OCI-LY1 (cell line): ENCODE measurements at regions not wholly inside any gene's neighbourhood (a gene's known extent, or its start where the extent isn't known, plus 50 kb on each side); places are given as distances from the start of the nearest gene placed in this dataset.

ENCODE experiments used
- H2AFZ ChIP-seq: fragments of 200-600 bp; sonication (generic), shearing (Covaris generic); 2 replicates; pipeline ENCODE4 v1.6.0; 2014; ENCODE audit warnings: antibody characterized with exemption, mild to moderate bottlenecking, low read length
- H3F3A ChIP-seq: fragments of 200-600 bp; sonication (generic), shearing (Covaris generic); 2 replicates; pipeline ENCODE4 v1.6.0; 2014; ENCODE audit warnings: mild to moderate bottlenecking, antibody characterized with exemption, low read length, moderate library complexity; ENCODE audit not compliant: insufficient read depth
- H3K27ac ChIP-seq: fragments of 200-600 bp; sonication (generic); 2 replicates; pipeline ENCODE4 v1.5.1; 2014; ENCODE audit warnings: low read length, mixed run types, mild to moderate bottlenecking, low read depth; ENCODE audit not compliant: poor library complexity, severe bottlenecking
- H3K27me3 ChIP-seq: fragments of 200-600 bp; sonication (generic); 2 replicates; pipeline ENCODE4 v1.6.0; 2014; ENCODE audit warnings: antibody characterized with exemption, mild to moderate bottlenecking, low read length, moderate library complexity; ENCODE audit not compliant: insufficient read depth
- H3K36me3 ChIP-seq: fragments of 200-600 bp; sonication (generic); 2 replicates; pipeline ENCODE4 v1.6.1; 2014; ENCODE audit warnings: mild to moderate bottlenecking, antibody characterized with exemption, low read length, moderate library complexity, mixed read lengths; ENCODE audit not compliant: insufficient read depth
- H3K4me1 ChIP-seq: fragments of 200-600 bp; sonication (generic); 2 replicates; pipeline ENCODE4 v1.5.1; 2014; ENCODE audit warnings: mild to moderate bottlenecking, low read length, moderate library complexity; ENCODE audit not compliant: insufficient read depth, severe bottlenecking
- H3K4me2 ChIP-seq: fragments of 200-600 bp; sonication (generic), shearing (Covaris generic); 2 replicates; pipeline ENCODE4 v1.6.1; 2014; ENCODE audit warnings: low read length
- H3K4me3 ChIP-seq: fragments of 200-600 bp; sonication (generic); 2 replicates; pipeline ENCODE4 v1.5.1; 2014; ENCODE audit warnings: low read length, low read depth, mild to moderate bottlenecking, mixed read lengths; ENCODE audit not compliant: poor library complexity, severe bottlenecking
- H3K79me2 ChIP-seq: fragments of 200-600 bp; shearing (Covaris generic); 2 replicates; pipeline ENCODE4 v1.6.1; 2016; ENCODE audit warnings: mixed run types, low read length, mixed read lengths; ENCODE audit not compliant: insufficient read depth
- H3K9ac ChIP-seq: fragments of 200-600 bp; sonication (generic), shearing (Covaris generic); 2 replicates; pipeline ENCODE4 v1.6.1; 2014; ENCODE audit warnings: mild to moderate bottlenecking, low read length, mixed read lengths
- H3K9me2 ChIP-seq: fragments of 200-600 bp; sonication (generic), shearing (Covaris generic); 2 replicates; pipeline ENCODE4 v1.6.1; 2014; ENCODE audit warnings: low read depth, mild to moderate bottlenecking, low read length, mixed read lengths
- H3K9me3 ChIP-seq: fragments of 200-600 bp; shearing (Covaris generic); 2 replicates; pipeline ENCODE4 v1.6.1; 2014; ENCODE audit warnings: low read length, mixed read lengths
- H4K20me1 ChIP-seq: fragments of 200-600 bp; sonication (generic), shearing (Covaris generic); 2 replicates; pipeline ENCODE4 v1.6.0; 2016; ENCODE audit warnings: mild to moderate bottlenecking, low read length; ENCODE audit not compliant: insufficient read depth
- EZH2 ChIP-seq: fragments of 200-600 bp; sonication (generic), shearing (Covaris generic); IDR thresholded peaks from 2 replicates; pipeline ENCODE4 v1.8.0; 2017; ENCODE audit warnings: borderline replicate concordance, mixed run types, mild to moderate bottlenecking, antibody characterized with exemption, low read length, moderate library complexity, mixed read lengths
- TF ChIP-seq, protein P1 (sequence below): fragments of 200-600 bp; sonication (generic), shearing (Covaris generic); IDR thresholded peaks from 2 replicates; pipeline ENCODE4 v1.5.1; 2017; ENCODE audit warnings: mild to moderate bottlenecking, antibody characterized with exemption, low read length, moderate library complexity, mixed read lengths

DNA sequence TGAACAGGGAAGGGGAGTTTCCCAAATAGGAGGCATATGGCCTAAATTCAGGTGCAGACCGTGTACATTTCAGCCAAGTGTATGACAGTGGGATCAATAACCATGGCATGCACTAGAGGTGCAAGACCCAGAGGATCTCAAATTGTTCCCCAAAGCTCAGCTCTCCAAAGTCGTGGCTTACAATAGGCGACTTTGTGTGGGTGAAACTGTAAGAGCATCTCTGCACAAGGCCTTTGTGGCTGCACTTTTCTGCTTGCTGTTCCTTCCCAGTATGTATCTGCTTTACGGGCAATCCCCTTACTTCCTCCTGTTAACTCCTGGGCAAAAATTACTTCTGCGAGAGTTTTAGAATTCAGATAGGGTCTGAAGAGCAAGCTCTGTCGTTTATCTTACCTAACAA is 518.3 kb upstream of the ZFP42 start:
- H3K9ac ChIP-seq = no peak overlapping the region; the same call in 1 of the 2 replicates
- peak overlapping the region; percentile 36 for H3K27ac ChIP-seq
- no peaks in the 10 kb centered on the region for H3K27me3 ChIP-seq
- H4K20me1 ChIP-seq = no peaks in the 10 kb centered on the region
- no peaks in the 10 kb centered on the region for H3K36me3 ChIP-seq
- peaks cover 33% of the 10 kb centered on the region for H3K4me1 ChIP-seq
- no peaks in the 10 kb centered on the region for H3F3A ChIP-seq
- no peaks in the 10 kb centered on the region for H3K9me2 ChIP-seq
- H3K4me3 ChIP-seq = no peak overlapping the region
- no peaks in the 10 kb centered on the region for H3K79me2 ChIP-seq
- no peak overlapping the region; the same call in 1 of the 2 replicates for H3K4me2 ChIP-seq
- no peak overlapping the region for H2AFZ ChIP-seq
- TF ChIP-seq, protein P1, sequence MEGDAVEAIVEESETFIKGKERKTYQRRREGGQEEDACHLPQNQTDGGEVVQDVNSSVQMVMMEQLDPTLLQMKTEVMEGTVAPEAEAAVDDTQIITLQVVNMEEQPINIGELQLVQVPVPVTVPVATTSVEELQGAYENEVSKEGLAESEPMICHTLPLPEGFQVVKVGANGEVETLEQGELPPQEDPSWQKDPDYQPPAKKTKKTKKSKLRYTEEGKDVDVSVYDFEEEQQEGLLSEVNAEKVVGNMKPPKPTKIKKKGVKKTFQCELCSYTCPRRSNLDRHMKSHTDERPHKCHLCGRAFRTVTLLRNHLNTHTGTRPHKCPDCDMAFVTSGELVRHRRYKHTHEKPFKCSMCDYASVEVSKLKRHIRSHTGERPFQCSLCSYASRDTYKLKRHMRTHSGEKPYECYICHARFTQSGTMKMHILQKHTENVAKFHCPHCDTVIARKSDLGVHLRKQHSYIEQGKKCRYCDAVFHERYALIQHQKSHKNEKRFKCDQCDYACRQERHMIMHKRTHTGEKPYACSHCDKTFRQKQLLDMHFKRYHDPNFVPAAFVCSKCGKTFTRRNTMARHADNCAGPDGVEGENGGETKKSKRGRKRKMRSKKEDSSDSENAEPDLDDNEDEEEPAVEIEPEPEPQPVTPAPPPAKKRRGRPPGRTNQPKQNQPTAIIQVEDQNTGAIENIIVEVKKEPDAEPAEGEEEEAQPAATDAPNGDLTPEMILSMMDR = no peak
- no peak for TF ChIP-seq EZH2
- H3K9me3 ChIP-seq = no peaks in the 10 kb centered on the region

DNA sequence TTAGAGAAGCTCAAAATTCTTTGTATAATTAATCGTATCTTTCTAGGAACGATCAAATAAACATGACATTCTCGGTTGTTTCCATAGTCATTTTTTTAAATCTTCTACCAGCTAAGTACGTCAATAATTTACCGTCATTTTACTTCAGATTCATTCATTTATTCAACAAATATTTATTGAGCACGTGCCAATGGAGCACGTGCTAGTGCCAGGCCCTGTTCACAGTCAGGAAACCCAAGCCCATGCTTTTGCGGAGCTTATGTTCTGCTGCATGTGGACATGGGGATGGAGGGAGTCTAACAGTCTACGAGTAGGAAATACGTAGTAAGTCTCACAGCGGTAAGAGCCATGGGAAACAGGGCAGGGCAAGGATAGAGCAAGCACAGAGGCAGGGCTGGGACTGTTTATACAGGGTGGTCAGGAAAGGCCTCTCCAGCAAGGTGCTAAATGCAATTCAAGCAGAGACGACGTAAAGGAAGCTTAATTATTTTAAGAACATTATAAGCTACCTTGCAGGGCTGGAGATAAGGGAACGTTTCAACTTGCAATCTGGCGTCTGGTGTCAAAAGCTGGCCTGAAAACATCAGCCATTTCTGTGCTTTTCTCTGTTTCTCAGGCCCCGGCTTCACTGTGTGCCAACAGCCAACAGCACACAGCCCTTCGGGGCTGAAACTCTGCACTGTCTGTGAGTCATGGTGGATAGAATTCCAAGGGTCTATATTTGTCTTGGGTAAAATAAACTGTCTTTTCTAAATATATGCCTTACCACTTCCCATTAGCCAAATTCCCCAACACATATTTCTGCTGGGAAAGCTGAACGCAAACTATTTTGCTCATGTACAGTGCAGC is 517.1 kb upstream of the ZFP42 start:
- H4K20me1 ChIP-seq = no peaks in the 10 kb centered on the region
- H2AFZ ChIP-seq = no peak overlapping the region
- no peaks in the 10 kb centered on the region for H3F3A ChIP-seq
- TF ChIP-seq, protein P1 = no peak
- TF ChIP-seq EZH2 = no peak
- H3K27me3 ChIP-seq = no peaks in the 10 kb centered on the region
- no peak overlapping the region for H3K4me3 ChIP-seq
- no peak overlapping the region for H3K27ac ChIP-seq
- no peaks in the 10 kb centered on the region for H3K9me2 ChIP-seq
- H3K4me2 ChIP-seq = no peak overlapping the region
- H3K4me1 ChIP-seq = peaks cover 33% of the 10 kb centered on the region
- no peaks in the 10 kb centered on the region for H3K36me3 ChIP-seq
- no peaks in the 10 kb centered on the region for H3K79me2 ChIP-seq
- H3K9ac ChIP-seq = no peak overlapping the region
- no peaks in the 10 kb centered on the region for H3K9me3 ChIP-seq

DNA sequence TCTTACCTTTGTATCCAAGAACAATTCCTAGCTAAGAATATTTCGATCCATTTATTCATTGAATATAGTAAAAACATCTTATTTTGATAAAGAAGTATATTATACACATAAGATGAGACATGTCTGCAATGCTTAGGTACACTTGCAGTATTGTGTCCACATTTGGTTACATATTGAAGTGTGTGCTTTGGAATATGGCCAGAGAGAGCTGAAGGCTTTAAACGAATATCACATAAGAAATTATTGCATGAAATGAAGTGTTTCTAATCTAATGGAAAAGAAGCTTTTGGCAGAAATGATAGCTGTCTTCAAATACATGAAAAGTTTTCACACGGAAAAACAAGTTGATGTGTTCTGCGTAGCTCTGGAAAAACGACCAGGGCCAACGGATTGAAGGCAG is 516.1 kb upstream of the ZFP42 start:
- Histone ChIP-seq H3K4me3 (no peak overlapping the region), H3K9me3 (no peaks in the 10 kb centered on the region), H3K36me3 (no peaks in the 10 kb centered on the region), H4K20me1 (no peaks in the 10 kb centered on the region), H3F3A (no peaks in the 10 kb centered on the region), H3K9me2 (no peaks in the 10 kb centered on the region), H3K27ac (no peak overlapping the region), H3K9ac (no peak overlapping the region), H3K79me2 (no peaks in the 10 kb centered on the region), H2AFZ (no peak overlapping the region), H3K4me1 (peaks cover 33% of the 10 kb centered on the region), H3K27me3 (no peaks in the 10 kb centered on the region), H3K4me2 (no peak overlapping the region)
- no peak for TF ChIP-seq EZH2
- TF ChIP-seq, protein P1 = no peak
